ENCODE measurements at regions not wholly inside any gene's neighbourhood (a gene's known extent, or its start where the extent isn't known, plus 50 kb on each side); places are given as distances from the start of the nearest gene placed in this dataset.

DNA sequence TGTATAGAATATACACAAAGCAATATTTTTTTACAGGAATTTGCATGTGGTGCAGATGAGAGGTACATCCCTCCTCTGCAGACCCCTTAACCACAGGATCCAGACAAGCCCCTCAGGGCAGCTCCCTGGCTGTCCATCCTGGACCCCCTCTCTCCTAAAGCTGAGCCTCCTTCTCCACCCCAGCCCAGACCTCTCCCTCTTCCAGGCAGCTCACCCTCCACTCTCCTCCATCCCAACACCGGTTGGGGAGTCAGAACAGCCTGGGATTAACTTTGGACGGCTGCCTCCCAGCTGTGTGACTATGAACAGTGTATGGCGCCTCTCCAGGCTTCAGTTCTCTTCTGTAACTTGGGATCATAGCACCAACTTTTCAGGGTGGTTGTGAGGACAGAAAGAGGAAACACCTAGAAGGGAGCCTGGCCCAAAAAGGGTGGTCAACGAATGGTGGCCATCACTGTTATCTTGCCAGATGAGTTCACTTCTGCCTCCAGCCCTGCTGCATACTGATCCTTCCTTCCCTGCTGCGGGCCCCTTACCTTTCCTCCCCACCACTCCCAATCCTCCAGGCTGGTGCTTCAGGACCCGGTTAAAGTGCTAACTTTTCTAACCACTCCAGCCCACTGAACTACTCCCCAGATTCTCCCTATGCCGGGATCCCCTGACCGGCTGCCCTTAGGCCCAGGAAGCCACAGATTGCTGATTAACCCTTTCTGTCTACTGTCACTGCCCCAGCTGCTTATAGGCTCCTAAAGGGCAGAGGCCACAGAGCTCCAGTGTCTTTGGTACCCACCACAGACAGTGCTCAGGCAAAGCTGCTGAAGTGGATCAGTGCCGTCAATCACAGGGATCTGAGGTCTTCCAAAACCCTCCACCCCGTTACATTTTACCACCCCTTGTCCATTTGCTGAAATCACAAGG lies 55.9 kb downstream of the GPR6 start:
- no peak overlapping the region for H2BK120ac ChIP-seq (ENCODE audit: low read depth, low read length, poor library complexity, severe bottlenecking)
- no peak overlapping the region for H4K8ac ChIP-seq (replicated peaks; ENCODE audit: insufficient read length, low read depth, low read length)
- no peak overlapping the region for H4K5ac ChIP-seq (ENCODE audit: insufficient read length, low read depth, low read length)
- Mint-ChIP-seq H3K36me3 (ENCODE audit: insufficient read depth in 1 of 3, low read depth in 3 of 3) (no peaks in the 10 kb centered on the region; a peak in 1 of 7 replicates), H3K4me3 (no peak overlapping the region), H3K4me1 (peaks cover 0 to 4% of the 10 kb centered on the region in 2 experiments; a peak in 1 of 4 replicates), H3K9me3 (no peaks in the 10 kb centered on the region), H3K27ac (peak overlapping the region in 2 of 3 experiments; percentile 68 to 73; a peak in 2 of 7 replicates), H3K27me3 (ENCODE audit: low read depth) (peaks cover 2% of the 10 kb centered on the region)
- no peak overlapping the region for H3K14ac ChIP-seq (ENCODE audit: insufficient read depth, low read length)
- TF ChIP-seq, protein P1, sequence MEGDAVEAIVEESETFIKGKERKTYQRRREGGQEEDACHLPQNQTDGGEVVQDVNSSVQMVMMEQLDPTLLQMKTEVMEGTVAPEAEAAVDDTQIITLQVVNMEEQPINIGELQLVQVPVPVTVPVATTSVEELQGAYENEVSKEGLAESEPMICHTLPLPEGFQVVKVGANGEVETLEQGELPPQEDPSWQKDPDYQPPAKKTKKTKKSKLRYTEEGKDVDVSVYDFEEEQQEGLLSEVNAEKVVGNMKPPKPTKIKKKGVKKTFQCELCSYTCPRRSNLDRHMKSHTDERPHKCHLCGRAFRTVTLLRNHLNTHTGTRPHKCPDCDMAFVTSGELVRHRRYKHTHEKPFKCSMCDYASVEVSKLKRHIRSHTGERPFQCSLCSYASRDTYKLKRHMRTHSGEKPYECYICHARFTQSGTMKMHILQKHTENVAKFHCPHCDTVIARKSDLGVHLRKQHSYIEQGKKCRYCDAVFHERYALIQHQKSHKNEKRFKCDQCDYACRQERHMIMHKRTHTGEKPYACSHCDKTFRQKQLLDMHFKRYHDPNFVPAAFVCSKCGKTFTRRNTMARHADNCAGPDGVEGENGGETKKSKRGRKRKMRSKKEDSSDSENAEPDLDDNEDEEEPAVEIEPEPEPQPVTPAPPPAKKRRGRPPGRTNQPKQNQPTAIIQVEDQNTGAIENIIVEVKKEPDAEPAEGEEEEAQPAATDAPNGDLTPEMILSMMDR (conservative IDR thresholded peaks at IDR 0.05): no peak
- H3K9ac ChIP-seq (ENCODE audit: extremely low read depth, insufficient read length, low read length): no peak overlapping the region
- no peak overlapping the region for H4K91ac ChIP-seq (ENCODE audit: insufficient read length, low read depth, low read length)
- H3K18ac ChIP-seq (ENCODE audit: insufficient read length, low read depth, low read length): no peak overlapping the region
- no peaks in the 10 kb centered on the region for H3K27me3 ChIP-seq (ENCODE audit: insufficient read depth, low read length)
- H2BK15ac ChIP-seq (ENCODE audit: low read depth, low read length): no peak overlapping the region
- H3K79me1 ChIP-seq (ENCODE audit: insufficient read depth, low read depth, low read length, poor library complexity, severe bottlenecking): no peaks in the 10 kb centered on the region
- no peak for DNase-seq
- no peak overlapping the region for H3K27ac ChIP-seq (ENCODE audit: insufficient read length, low read depth, low read length)
- no peak overlapping the region for H3K56ac ChIP-seq (ENCODE audit: insufficient read length, low read depth, low read length)
- H4K20me1 ChIP-seq (ENCODE audit: control insufficient read depth, insufficient read depth, insufficient read length): no peaks in the 10 kb centered on the region
- no peaks in the 10 kb centered on the region for H3K4me1 ChIP-seq (ENCODE audit: insufficient read depth, low read length)
- H3K23me2 ChIP-seq (ENCODE audit: insufficient read length, low read depth, low read length, poor library complexity, severe bottlenecking): no peaks in the 10 kb centered on the region
- no peak overlapping the region for H2BK5ac ChIP-seq (ENCODE audit: insufficient read length, low read length)
- no peak overlapping the region for H2AK5ac ChIP-seq (ENCODE audit: insufficient read length, low read length)
- H3K4me2 ChIP-seq (ENCODE audit: insufficient read depth, insufficient read length, low read length): no peak overlapping the region
- H2BK12ac ChIP-seq (ENCODE audit: insufficient read length, low read depth, low read length): no peak overlapping the region
- no peak overlapping the region for H3K23ac ChIP-seq (ENCODE audit: insufficient read length, low read depth, low read length)
- no peaks in the 10 kb centered on the region for H3K79me2 ChIP-seq (ENCODE audit: insufficient read depth, low read length)
- no peak overlapping the region for H2AFZ ChIP-seq (ENCODE audit: low read length)
- no CpG with 5 or more reads among the region's 10 CpGs for WGBS (ENCODE audit: extremely low coverage, insufficient read length, low lambda C conversion rate)
- H3K4ac ChIP-seq (ENCODE audit: low read depth, low read length): no peak overlapping the region
- no peaks in the 10 kb centered on the region for H3K9me3 ChIP-seq (ENCODE audit: control insufficient read depth, low read depth, low read length)
- H3T11ph ChIP-seq (ENCODE audit: low read length): no peak overlapping the region
- H2BK20ac ChIP-seq (ENCODE audit: low read depth, low read length, poor library complexity, severe bottlenecking): no peak overlapping the region
